ENCODE measurements at regions not wholly inside any gene's neighbourhood (a gene's known extent, or its start where the extent isn't known, plus 50 kb on each side); places are given as distances from the start of the nearest gene placed in this dataset.
"Not testable (repeated sequence)": the region's sequence is repeated elsewhere in the genome, so short reads cannot be mapped to it uniquely, and the experiment has no call there.

DNA sequence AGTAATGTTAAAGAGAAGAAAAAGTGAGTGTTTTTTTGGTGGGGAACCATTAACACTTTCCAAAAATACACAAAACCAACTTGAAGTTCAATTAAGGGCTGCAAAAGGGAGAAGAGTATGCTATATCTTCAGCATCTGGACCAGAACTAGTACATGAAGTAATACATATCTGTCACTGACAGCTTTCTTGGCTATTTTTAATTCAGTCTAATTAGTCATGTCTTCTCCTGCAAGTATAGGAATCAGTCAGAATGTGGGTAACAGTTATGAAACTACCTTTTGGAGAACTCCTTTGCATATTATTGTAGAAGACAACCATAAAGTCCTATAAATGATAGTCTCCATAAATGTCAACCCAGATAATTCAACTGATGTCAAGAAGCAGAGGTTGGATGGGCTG lies 901.2 kb downstream of the TTLL7 start:
- DNase-seq (ENCODE audit: low read depth in 3 of 3), result no peak

DNA sequence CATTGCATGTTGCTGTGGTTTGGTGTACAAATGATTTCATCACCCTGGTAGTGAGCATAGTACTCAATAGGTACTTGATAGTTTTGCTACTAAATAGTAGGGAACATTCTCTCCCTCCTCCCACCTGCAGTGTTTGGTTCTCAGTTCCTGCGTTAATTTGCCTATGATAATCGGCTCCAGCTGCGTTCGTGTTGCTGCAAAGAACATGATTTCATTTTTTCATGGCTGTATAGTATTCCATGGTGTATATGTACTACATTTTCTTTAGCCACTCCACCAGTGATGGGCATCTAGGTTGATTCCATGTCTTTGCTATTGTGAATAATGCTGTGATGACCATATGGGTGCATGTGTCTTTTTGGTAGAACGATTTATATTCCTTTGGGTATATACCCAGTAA lies 903.4 kb downstream of the TTLL7 start:
- DNase-seq (ENCODE audit: low read depth in 3 of 3), result no peak

- no peak for DNase-seq (ENCODE audit: low read depth in 3 of 3)
Measured at GRCh38 chr1:83090195-83090594, 908.7 kb downstream of the TTLL7 start.

DNA sequence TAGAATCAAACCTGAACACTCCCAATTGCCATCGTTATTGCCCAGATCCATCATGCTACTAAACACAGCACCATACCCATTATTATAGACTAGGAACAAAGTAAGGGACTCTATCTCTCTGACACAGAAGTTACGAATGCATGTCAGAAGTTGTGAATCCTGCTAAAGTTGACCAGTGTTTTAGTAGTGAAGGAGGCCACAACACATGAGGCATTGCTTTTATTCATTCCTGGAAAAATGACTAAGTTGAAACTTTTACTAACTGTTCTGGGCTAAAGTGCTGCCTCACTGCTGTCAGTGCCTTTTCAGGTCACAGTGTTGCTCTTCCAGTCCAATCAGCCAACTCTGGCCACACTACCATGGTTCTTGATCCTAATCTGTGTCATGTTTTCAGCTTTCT lies 911.1 kb downstream of the TTLL7 start:
- DNase-seq (ENCODE audit: low read depth in 3 of 3), result no peak

DNA sequence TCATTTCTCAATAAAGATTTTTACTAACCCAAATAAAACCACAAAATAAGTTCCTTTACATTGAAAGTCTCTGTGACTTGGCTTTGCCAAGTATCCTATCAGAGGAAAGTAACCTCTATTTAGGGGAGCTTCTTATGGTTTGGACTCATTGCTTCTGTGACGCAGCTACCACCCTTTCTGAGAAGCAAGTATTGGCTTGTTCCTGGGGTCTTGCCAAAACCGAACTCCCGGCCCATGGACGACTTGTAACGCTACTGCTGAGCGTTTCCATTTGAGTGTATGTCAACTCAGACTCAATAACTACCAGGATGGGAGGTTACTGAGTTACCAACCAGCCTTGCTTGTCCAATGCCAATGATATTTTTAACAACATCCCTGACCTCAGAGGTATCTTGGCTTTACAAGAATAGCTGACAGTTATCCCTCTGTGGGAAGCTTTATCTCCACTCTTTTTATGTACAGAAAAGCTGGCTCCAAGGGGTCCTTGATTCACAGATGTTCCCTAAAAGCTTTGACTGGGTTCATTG lies 911.9 kb downstream of the TTLL7 start:
- DNase-seq (ENCODE audit: low read depth in 3 of 3), result no peak

DNA sequence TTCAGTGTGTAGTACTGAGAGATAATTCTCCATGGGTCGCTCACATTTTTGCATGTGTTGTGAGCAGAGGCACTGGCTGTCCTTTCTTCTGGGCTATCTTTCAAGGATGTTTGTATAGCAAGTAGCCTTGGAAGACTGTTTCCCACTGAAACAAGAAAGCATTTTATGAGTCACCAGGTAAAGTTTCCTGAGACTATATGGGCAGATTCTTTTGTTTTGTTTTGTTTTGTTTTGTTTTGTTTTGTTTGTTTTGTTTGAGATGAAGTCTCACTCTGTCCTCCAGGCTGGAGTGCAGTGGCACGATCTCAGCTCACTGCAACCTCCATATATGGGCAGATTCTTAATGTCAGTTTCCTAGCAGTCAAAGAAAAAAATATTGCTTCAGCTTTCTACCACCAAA lies 912.6 kb downstream of the TTLL7 start:
- no peak for DNase-seq (ENCODE audit: low read depth in 3 of 3)

DNA sequence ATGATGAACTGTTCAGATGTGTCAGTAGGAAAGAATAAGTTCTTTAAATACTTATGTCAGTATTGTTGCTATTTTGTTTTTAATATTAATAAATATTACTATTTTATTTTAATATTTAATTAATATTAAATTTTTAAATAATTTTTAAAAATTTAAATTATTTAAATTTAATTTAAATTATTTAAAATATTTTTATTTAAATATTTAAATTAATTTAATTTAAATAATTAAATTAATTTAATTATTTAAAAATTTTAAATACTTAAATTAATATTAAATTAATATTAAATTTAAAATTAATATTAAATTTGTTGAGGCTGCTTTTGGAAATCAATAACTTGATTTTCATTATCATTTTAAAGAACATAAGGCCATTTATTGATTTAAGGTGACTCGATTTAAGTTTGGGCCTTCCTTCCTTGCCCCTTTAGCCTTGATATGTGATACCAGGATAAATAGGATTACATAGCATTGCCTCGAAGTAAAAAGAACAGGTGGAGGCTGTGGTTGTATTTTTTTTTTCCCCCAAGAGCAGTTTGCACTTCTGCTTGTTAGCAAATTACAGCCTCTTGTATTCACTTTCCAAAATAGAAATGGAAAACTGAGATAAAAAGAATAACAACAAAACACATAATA lies 915.2 kb downstream of the TTLL7 start:
- no peak for DNase-seq (ENCODE audit: low read depth in 3 of 3)

GRCh38 chr1:83077411-83077810 lies 921.5 kb downstream of the TTLL7 start:
- DNase-seq (ENCODE audit: low read depth in 3 of 3), result no peak

DNA sequence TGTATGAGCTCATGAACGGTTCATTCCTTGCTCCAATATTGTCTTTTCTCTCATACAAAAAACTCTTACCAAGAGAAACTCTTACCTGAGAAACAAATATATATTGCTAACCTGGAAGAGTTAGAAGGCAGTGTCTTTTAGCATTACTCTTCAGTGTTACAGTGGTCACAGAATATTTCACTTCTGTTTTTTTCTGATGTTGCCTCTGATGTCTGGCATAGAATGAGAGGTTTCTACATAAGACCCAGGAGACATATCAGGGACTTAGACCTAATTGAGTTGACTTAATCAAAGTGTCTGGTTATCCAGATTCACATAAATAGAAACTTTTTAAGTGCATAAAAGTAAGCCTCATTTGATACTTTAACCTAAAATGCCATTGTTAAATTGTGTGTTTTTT lies 923.8 kb downstream of the TTLL7 start:
- DNase-seq (ENCODE audit: low read depth in 3 of 3), result no peak

GRCh38 chr1:83067954-83068353 lies 931.0 kb downstream of the TTLL7 start:
- DNase-seq (ENCODE audit: low read depth in 3 of 3), result no peak

DNA sequence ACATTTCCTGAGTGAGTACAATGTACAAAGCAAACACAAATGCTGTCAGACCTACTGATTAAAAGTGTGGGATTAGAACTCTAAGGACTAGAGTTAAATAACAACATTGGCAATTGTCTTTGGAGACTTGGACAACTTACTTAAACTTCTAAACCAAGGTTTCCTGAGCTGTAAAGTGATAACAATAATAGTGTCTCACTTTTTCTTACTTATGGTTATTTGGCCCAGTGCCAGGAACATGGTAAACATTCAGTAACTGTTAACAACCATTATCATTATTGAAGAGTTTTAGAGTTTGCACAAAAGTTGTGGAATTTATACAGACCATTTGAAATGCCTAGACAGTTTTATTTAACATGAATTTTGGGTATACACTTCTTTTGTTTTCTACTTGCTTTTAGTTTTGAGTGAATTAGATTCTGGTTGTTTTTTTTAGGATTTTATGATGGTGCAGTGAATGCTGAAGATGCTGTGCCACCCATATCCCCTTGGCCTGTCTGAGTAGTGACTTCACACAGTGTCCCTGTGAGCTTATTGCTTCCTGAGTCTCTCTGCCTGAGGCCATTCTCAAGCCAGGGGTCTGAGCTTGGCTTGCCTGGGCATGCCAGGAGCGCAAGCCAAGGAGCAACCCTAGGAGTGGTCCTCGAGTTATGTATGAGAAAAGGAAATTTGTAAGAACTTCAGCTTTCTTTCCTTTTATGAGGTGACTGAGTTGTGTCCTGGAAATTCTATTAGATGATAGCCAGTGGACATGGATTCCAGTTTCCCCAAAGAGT lies 932.8 kb downstream of the TTLL7 start:
- no peak for DNase-seq (ENCODE audit: low read depth in 3 of 3)

DNA sequence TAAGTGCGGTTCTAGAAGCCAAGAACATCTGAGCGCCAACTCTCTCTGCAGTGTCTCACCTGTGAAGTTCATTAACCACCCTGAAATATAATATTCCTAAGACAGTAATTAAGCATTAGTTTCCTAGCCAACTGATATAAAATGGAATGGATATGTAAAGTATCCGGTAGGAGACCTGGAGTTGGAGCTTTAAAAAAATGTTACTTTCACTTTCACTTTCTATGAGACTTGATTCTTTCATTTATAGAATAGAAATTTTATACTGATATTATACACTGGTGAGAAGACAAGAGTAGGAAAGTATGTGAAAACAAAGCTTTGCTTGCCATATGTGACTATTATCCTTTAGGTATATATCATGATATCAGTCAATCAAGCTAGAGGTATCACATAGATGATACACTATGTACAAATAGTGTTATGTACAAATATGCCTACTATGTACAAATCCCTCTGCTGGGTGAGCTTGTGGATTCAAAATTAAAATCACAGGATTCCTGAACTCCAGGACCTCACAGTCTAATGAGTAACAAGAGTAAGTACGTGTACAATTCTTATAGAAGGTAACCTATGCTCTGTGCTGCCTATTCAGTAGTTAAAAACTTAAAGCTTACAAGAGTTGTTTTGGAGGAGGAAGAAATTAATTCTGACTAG lies 934.2 kb downstream of the TTLL7 start:
- no peak for DNase-seq (ENCODE audit: low read depth in 3 of 3)

DNA sequence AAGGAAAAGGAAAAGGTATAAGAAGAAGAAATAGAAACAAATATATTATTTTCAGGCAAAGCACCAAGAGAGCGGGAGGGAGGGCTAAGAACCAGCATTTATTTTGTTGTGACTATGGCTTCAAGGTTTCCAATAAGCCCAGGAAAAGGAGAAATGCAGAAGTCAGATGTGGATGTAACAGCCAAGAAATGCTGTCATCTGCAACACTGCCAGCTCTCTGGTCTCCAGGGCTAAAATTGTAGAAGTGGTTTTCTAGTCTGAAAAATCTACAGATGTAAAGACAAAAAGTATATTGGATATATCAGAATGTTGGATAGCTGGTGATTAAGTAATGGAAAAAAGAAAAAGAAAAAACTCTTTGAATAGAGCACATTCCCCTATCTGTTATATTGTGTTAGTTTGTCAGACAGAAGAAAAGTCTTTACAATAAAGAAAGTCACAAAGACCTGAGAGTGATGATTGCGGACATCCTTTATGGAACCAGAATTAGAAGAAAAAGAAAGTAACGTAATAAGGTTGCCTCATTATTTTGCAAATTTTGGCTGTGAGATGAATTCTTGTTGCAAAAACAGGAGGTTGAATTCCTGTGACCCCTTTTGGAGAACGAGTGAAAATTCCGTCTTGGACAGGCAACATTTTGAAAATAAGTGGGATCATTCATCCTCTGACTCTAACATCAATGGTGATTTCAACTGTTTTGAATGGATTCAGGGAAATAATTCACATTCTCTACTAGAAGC lies 938.1 kb downstream of the TTLL7 start:
- no peak for DNase-seq (ENCODE audit: low read depth in 3 of 3)

- DNase-seq (ENCODE audit: low read depth in 3 of 3), result no peak
Measured at GRCh38 chr1:83060221-83060620, 938.7 kb downstream of the TTLL7 start.

DNA sequence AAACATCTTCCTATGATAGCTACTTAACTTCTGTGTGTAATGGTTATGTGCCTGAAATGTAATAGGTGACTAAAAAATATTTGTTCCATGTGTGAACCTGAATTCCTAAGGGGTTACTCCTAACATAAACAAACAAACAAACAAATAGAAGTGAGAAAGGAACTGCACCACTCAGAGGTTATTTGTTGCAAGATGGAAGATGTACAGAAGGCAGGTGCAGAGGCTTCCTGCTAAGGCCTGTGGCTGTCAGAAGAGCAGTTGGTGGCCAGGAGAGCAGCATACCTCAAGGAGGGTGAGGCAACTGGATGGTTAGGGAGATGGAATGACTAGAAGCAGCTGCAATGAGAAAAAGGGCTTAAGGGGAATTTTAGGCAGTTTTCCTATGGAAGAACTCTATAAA lies 940.6 kb downstream of the TTLL7 start:
- DNase-seq (ENCODE audit: low read depth in 3 of 3), result no peak

DNA sequence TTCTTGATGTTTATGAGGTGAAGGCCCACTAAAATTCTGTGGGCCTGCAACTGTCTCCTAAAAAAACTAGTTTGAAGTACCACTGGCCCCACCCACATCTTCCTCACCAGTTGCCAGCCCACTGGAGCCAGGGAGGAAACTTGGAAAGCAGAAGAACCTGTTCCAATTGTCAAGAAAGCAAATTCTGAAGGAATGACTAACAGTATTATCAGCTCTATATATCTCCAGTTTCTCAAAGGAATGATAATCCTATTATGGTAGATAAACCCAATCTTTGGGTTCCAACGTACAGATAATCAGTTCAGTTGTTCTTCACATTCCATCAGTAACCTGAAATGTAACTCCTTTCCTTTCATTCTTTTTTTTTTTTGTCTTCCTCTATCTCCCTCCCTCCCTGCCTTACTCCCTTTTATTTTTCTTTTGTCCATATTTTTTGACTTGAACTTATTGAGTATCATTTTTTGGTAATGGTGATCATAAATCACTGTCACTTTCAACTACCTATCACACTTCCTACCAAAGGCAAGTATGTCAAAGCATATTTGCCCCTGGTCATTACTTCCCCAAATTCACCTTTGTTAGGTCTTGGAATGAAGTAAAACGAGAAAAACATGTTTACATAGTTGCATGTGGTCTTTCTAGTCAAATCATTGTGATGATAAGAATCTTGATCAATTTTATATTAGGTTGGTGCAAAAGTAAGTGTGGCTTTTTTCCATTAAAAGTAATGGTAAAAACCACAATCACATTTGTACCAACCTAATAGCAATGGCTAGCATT lies 943.4 kb downstream of the TTLL7 start:
- DNase-seq (ENCODE audit: low read depth in 3 of 3), result no peak

- no peak for DNase-seq (ENCODE audit: low read depth in 3 of 3)
Measured at GRCh38 chr1:83053446-83053845, 945.5 kb downstream of the TTLL7 start.

- DNase-seq (ENCODE audit: low read depth in 3 of 3), result no peak
Measured at GRCh38 chr1:83052865-83053264, 946.1 kb downstream of the TTLL7 start.

GRCh38 chr1:83051053-83051452 lies 947.9 kb downstream of the TTLL7 start:
- DNase-seq (ENCODE audit: low read depth in 3 of 3), result not testable (repeated sequence)

GRCh38 chr1:83043244-83043643 lies 955.7 kb downstream of the TTLL7 start:
- no peak for DNase-seq (ENCODE audit: low read depth in 3 of 3)

DNA sequence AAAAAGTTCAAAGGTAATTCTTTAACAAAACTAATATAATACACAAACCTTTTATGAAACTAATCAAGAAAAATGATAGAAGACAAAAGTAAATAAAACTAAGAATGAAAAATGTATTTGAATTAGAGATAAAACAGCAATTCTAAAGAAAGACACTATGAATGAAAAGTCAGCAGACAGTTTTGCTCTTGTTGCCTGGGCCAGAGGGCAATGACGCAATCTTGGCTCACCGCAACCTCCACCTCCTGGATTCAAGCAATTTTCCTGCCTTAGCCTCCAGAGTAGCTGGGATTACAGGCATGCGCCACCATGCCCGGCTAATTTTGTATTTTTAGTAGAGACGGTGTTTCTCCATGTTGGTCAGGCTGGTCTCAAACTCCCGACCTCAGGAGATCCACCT lies 959.8 kb downstream of the TTLL7 start:
- DNase-seq (ENCODE audit: low read depth in 3 of 3), result not testable (repeated sequence)
